Liver (tissue), 8 donors: ENCODE measurements at regions not wholly inside any gene's neighbourhood (a gene's known extent, or its start where the extent isn't known, plus 50 kb on each side); places are given as distances from the start of the nearest gene placed in this dataset.

Experiments used
- DNase-seq: peaks from one replicate; pipeline ENCODE4 v3.0.0-alpha.2; 2017; ENCODE audit warnings: low spot score
- H3K27ac ChIP-seq, 2 donors: one replicate each; pipeline ENCODE4 v1.7.0; 2013; ENCODE audit warnings: inconsistent platforms in 2 of 2, low read length in 2 of 2, control low read depth in 1 of 2, low read depth in 1 of 2, mild to moderate bottlenecking in 1 of 2
- H3K27me3 ChIP-seq, 4 donors: one replicate each; pipeline versions ENCODE4 v1.6.1 to v1.7.0; 2013; ENCODE audit warnings: low read length in 3 of 4, inconsistent platforms in 1 of 4, mild to moderate bottlenecking in 1 of 4, moderate library complexity in 1 of 4; ENCODE audit not compliant: control insufficient read depth in 4 of 4, insufficient read depth in 4 of 4
- H3K36me3 ChIP-seq, 4 donors: one replicate each; pipeline versions ENCODE4 v1.6.1 to v1.7.0; 2013; ENCODE audit warnings: low read length in 3 of 4, mild to moderate bottlenecking in 3 of 4, low read depth in 1 of 4, moderate library complexity in 1 of 4; ENCODE audit not compliant: control insufficient read depth in 4 of 4, insufficient read depth in 3 of 4
- H3K4me1 ChIP-seq, 4 donors: one replicate each; pipeline versions ENCODE4 v1.6.1 to v1.7.0; 2013; ENCODE audit warnings: low read length in 3 of 4, mild to moderate bottlenecking in 3 of 4, moderate library complexity in 1 of 4; ENCODE audit not compliant: control insufficient read depth in 4 of 4, insufficient read depth in 4 of 4
- H3K4me3 ChIP-seq, 3 donors: one replicate each; pipeline versions ENCODE4 v1.6.1 to v1.7.0; 2013; ENCODE audit warnings: low read length in 3 of 3, control low read depth in 1 of 3, low read depth in 1 of 3, mild to moderate bottlenecking in 1 of 3
- H3K9ac ChIP-seq, 2 donors: one replicate each; pipeline ENCODE4 v1.7.0; 2013; ENCODE audit warnings: low read length in 2 of 2, mild to moderate bottlenecking in 2 of 2, moderate library complexity in 2 of 2, control low read depth in 1 of 2, low read depth in 1 of 2
- H3K9me3 ChIP-seq, 4 donors: one replicate each; pipeline versions ENCODE4 v1.6.1 to v1.7.0; 2013; ENCODE audit warnings: low read length in 3 of 4; ENCODE audit not compliant: control insufficient read depth in 4 of 4
- ATF3 ChIP-seq: IDR thresholded peaks from 2 replicates; pipeline ENCODE4 v1.6.1; 2016; ENCODE audit warnings: antibody characterized with exemption
- CTCF ChIP-seq: fragments of 150-350 bp; IDR thresholded peaks from 2 replicates; pipeline ENCODE4 v1.5.1; 2017; ENCODE audit warnings: improper control_type of control experiment, low read depth, low read length; ENCODE audit not compliant: missing input control
- EGR1 ChIP-seq, 2 donors: IDR thresholded peaks; 2 replicates each; pipeline ENCODE4 v1.6.1; 2016 to 2018; ENCODE audit warnings: antibody characterized with exemption in 2 of 2, low read depth in 2 of 2
- FOXA1 ChIP-seq: IDR thresholded peaks from 2 replicates; pipeline ENCODE4 v1.6.1; 2016; ENCODE audit warnings: antibody characterized with exemption
- GABPA ChIP-seq, 2 donors: IDR thresholded peaks in 1 of 2; conservative IDR thresholded peaks in 1 of 2; 2 replicates each; pipeline ENCODE4 v1.6.1; 2016; ENCODE audit warnings: antibody characterized with exemption in 2 of 2, mild to moderate bottlenecking in 1 of 2, moderate library complexity in 1 of 2
- HNF4G ChIP-seq: IDR thresholded peaks from 2 replicates; pipeline ENCODE4 v1.6.1; 2016; ENCODE audit warnings: antibody characterized with exemption
- MAX ChIP-seq: IDR thresholded peaks from 2 replicates; pipeline ENCODE4 v1.6.1; 2016; ENCODE audit warnings: antibody characterized with exemption
- NR2F2 ChIP-seq: IDR thresholded peaks from 2 replicates; pipeline ENCODE4 v1.6.1; 2016; ENCODE audit warnings: antibody characterized with exemption
- REST ChIP-seq: IDR thresholded peaks from 2 replicates; pipeline ENCODE4 v1.6.1; 2016; ENCODE audit warnings: antibody characterized with exemption, mild to moderate bottlenecking
- TAF1 ChIP-seq: conservative IDR thresholded peaks from 2 replicates; pipeline ENCODE4 v1.6.1; 2016; ENCODE audit warnings: antibody characterized with exemption, mild to moderate bottlenecking
- YY1 ChIP-seq: IDR thresholded peaks from 2 replicates; pipeline ENCODE4 v1.6.1; 2016; ENCODE audit warnings: antibody characterized with exemption, mild to moderate bottlenecking
- ZBTB33 ChIP-seq: IDR thresholded peaks from 2 replicates; pipeline ENCODE4 v1.6.1; 2016; ENCODE audit warnings: antibody characterized with exemption
- WGBS: extraction: QIAGEN DNeasy Blood & Tissue Kit; methylation state at CpG from one replicate; pipeline ENCODE4 v1.1.7; 2013; 5-methylcytosine and 5-hydroxymethylcytosine counted together
- donor health status: healthy.
- donor health status: healthy.
- donor health status: healthy.
- donor health status: healthy.
- donor health status: healthy.

- Histone ChIP-seq H3K27ac (no peak overlapping the region), H3K27me3 (no peaks in the 10 kb centered on the region), H3K36me3 (no peaks in the 10 kb centered on the region), H3K4me1 (no peaks in the 10 kb centered on the region), H3K9me3 (no peaks in the 10 kb centered on the region), H3K9ac (no peak overlapping the region), H3K4me3 (no peak overlapping the region)
- DNase-seq: no peak
- WGBS: 66% methylated on average over 3 of the region's 3 CpGs
- TF ChIP-seq FOXA1: no peak
- no peak for TF ChIP-seq HNF4G
- TF ChIP-seq EGR1 (IDR thresholded peaks at IDR 0.05; ENCODE audit: low read depth in 2 of 2): no peak
- TF ChIP-seq GABPA (IDR thresholded peaks at IDR 0.05 in 1 of 2, conservative IDR thresholded peaks at IDR 0.05 in 1 of 2): no peak
- TF ChIP-seq TAF1: no peak
- TF ChIP-seq ZBTB33: no peak
- no peak for TF ChIP-seq ATF3
- TF ChIP-seq MAX: no peak
- TF ChIP-seq NR2F2: no peak
- TF ChIP-seq CTCF: no peak
- no peak for TF ChIP-seq REST
Measured at GRCh38 chr3:29186982-29187725, 93.7 kb upstream of the RBMS3 start.

- H3K27ac ChIP-seq: no peak overlapping the region
- no peaks in the 10 kb centered on the region for H3K9me3 ChIP-seq
- H3K27me3 ChIP-seq: no peaks in the 10 kb centered on the region
- TF ChIP-seq YY1 (no peak), FOXA1 (no peak)
- no peak overlapping the region for H3K9ac ChIP-seq
- no peak for DNase-seq
- no peaks in the 10 kb centered on the region for H3K36me3 ChIP-seq
- no peaks in the 10 kb centered on the region for H3K4me1 ChIP-seq
- no peak overlapping the region for H3K4me3 ChIP-seq
Measured at GRCh38 chr3:29189328-29189727, 91.5 kb upstream of the RBMS3 start.
